ENCODE measurements at regions not wholly inside any gene's neighbourhood (a gene's known extent, or its start where the extent isn't known, plus 50 kb on each side); places are given as distances from the start of the nearest gene placed in this dataset.

DNA sequence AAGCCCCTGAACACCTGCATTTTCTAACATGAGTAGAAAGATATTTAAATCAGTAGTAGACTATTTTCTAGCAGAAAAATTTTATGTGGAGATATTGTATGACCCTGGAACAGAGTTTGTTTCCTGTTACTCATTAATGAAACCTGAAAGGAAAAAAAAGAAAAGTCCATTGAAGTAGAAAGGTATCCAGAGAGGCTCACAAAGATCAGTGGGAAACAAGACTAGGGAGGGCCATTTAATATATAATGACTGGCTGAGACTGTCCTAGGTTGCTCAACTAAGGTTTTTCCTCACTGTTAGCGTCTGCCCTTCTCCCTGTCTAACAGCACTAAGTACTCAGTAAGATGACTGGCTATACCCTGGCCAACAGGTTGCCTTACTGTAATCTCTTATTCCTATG, 788.6 kb downstream of the GLUD2 start:
- TF ChIP-seq, protein P1, sequence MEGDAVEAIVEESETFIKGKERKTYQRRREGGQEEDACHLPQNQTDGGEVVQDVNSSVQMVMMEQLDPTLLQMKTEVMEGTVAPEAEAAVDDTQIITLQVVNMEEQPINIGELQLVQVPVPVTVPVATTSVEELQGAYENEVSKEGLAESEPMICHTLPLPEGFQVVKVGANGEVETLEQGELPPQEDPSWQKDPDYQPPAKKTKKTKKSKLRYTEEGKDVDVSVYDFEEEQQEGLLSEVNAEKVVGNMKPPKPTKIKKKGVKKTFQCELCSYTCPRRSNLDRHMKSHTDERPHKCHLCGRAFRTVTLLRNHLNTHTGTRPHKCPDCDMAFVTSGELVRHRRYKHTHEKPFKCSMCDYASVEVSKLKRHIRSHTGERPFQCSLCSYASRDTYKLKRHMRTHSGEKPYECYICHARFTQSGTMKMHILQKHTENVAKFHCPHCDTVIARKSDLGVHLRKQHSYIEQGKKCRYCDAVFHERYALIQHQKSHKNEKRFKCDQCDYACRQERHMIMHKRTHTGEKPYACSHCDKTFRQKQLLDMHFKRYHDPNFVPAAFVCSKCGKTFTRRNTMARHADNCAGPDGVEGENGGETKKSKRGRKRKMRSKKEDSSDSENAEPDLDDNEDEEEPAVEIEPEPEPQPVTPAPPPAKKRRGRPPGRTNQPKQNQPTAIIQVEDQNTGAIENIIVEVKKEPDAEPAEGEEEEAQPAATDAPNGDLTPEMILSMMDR (IDR thresholded peaks at IDR 0.05; ENCODE audit: low read depth, low read length, missing input control) = no peak
- TF ChIP-seq, protein P2, sequence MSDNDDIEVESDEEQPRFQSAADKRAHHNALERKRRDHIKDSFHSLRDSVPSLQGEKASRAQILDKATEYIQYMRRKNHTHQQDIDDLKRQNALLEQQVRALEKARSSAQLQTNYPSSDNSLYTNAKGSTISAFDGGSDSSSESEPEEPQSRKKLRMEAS (IDR thresholded peaks at IDR 0.05) = no peak
- TF ChIP-seq, protein P3, sequence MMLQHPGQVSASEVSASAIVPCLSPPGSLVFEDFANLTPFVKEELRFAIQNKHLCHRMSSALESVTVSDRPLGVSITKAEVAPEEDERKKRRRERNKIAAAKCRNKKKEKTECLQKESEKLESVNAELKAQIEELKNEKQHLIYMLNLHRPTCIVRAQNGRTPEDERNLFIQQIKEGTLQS (IDR thresholded peaks at IDR 0.05) = no peak
- TF ChIP-seq SP1 (IDR thresholded peaks at IDR 0.05) = no peak
- TF ChIP-seq TAF1 (conservative IDR thresholded peaks at IDR 0.05) = no peak
- TF ChIP-seq JUND (IDR thresholded peaks at IDR 0.05) = no peak
- TF ChIP-seq, protein P4, sequence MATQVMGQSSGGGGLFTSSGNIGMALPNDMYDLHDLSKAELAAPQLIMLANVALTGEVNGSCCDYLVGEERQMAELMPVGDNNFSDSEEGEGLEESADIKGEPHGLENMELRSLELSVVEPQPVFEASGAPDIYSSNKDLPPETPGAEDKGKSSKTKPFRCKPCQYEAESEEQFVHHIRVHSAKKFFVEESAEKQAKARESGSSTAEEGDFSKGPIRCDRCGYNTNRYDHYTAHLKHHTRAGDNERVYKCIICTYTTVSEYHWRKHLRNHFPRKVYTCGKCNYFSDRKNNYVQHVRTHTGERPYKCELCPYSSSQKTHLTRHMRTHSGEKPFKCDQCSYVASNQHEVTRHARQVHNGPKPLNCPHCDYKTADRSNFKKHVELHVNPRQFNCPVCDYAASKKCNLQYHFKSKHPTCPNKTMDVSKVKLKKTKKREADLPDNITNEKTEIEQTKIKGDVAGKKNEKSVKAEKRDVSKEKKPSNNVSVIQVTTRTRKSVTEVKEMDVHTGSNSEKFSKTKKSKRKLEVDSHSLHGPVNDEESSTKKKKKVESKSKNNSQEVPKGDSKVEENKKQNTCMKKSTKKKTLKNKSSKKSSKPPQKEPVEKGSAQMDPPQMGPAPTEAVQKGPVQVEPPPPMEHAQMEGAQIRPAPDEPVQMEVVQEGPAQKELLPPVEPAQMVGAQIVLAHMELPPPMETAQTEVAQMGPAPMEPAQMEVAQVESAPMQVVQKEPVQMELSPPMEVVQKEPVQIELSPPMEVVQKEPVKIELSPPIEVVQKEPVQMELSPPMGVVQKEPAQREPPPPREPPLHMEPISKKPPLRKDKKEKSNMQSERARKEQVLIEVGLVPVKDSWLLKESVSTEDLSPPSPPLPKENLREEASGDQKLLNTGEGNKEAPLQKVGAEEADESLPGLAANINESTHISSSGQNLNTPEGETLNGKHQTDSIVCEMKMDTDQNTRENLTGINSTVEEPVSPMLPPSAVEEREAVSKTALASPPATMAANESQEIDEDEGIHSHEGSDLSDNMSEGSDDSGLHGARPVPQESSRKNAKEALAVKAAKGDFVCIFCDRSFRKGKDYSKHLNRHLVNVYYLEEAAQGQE (IDR thresholded peaks at IDR 0.05) = no peak
- TF ChIP-seq YY1 (IDR thresholded peaks at IDR 0.05) = no peak
